Mammary epithelial cell (primary cell): ENCODE measurements at regions not wholly inside any gene's neighbourhood (a gene's known extent, or its start where the extent isn't known, plus 50 kb on each side); places are given as distances from the start of the nearest gene placed in this dataset.

Experiments
- CTCF ChIP-seq, 2 donors: IDR thresholded peaks in 1 of 2; conservative IDR thresholded peaks in 1 of 2; 2 replicates each; pipeline ENCODE4 v1.5.1; 2011 to 2012; ENCODE audit warnings: inconsistent platforms in 2 of 2, low read length in 2 of 2, mild to moderate bottlenecking in 2 of 2, control low read depth in 1 of 2, low read depth in 1 of 2; ENCODE audit not compliant: insufficient read depth in 1 of 2; ENCODE audit errors: extremely low read depth in 1 of 2
- EZH2 ChIP-seq: IDR thresholded peaks from 2 replicates; pipeline ENCODE4 v1.6.1; 2012; ENCODE audit warnings: low read length, inconsistent platforms, borderline replicate concordance

- no peak for TF ChIP-seq CTCF (conservative IDR thresholded peaks at IDR 0.05 in 1 of 2, IDR thresholded peaks at IDR 0.05 in 1 of 2; ENCODE audit: extremely low read depth in 1 of 2, insufficient read depth in 1 of 2, low read depth in 1 of 2, low read length in 2 of 2)
- TF ChIP-seq EZH2, result no peak
These were observed 78.6 kb upstream of the FN1 start for GRCh38 chr2:215514516-215514915.
